CD14-positive monocyte (primary cell): ENCODE measurements at regions not wholly inside any gene's neighbourhood (a gene's known extent, or its start where the extent isn't known, plus 50 kb on each side); places are given as distances from the start of the nearest gene placed in this dataset.

Experiments
- DNase-seq, 3 donors: peaks; one replicate each; pipeline ENCODE4 v3.0.0-alpha.2; 2011 to 2022
- H2AFZ ChIP-seq: 2 replicates; pipeline ENCODE4 v1.6.0; 2012; ENCODE audit warnings: mild to moderate bottlenecking, low read depth, low read length, inconsistent platforms; ENCODE audit not compliant: insufficient read depth, poor library complexity, severe bottlenecking
- H3K27ac ChIP-seq, 2 donors: 1 replicate in 1 of 2; 2 replicates in 1 of 2; pipeline ENCODE4 v1.5.1; 2012 to 2013; ENCODE audit warnings: low read length in 2 of 2, control low read depth in 1 of 2, inconsistent platforms in 1 of 2, low read depth in 1 of 2, mild to moderate bottlenecking in 1 of 2
- H3K27me3 ChIP-seq, 2 donors: one replicate each; pipeline versions ENCODE4 v1.6.0 to v1.6.1; 2011 to 2013; ENCODE audit warnings: low read length in 2 of 2; ENCODE audit not compliant: control insufficient read depth in 2 of 2, insufficient read depth in 2 of 2
- H3K36me3 ChIP-seq, 2 donors: replicated peaks in 1 of 2; 1 replicate in 1 of 2; 2 replicates in 1 of 2; pipeline versions ENCODE4 v1.5.1 to v1.6.1; 2012 to 2013; ENCODE audit warnings: low read length in 2 of 2, control low read depth in 1 of 2, inconsistent platforms in 1 of 2, mild to moderate bottlenecking in 1 of 2; ENCODE audit not compliant: insufficient read depth in 2 of 2, control insufficient read depth in 1 of 2
- H3K4me1 ChIP-seq, 2 donors: 1 replicate in 1 of 2; 2 replicates in 1 of 2; pipeline versions ENCODE4 v1.5.1 to v1.6.1; 2012 to 2013; ENCODE audit warnings: low read length in 2 of 2, control low read depth in 1 of 2, inconsistent platforms in 1 of 2, mild to moderate bottlenecking in 1 of 2, moderate library complexity in 1 of 2; ENCODE audit not compliant: insufficient read depth in 2 of 2, control insufficient read depth in 1 of 2
- H3K4me2 ChIP-seq: replicated peaks from 2 replicates; pipeline ENCODE3; 2012; ENCODE audit warnings: low read length, moderate library complexity, mild to moderate bottlenecking; ENCODE audit not compliant: poor library complexity, severe bottlenecking; ENCODE audit errors: extremely low read depth
- H3K4me3 ChIP-seq, 3 experiments: fragments of 200-600 bp in 1 of 3; sonication (generic) in 1 of 3; replicated peaks in 1 of 3; 1 replicate in 2 of 3; 2 replicates in 1 of 3; pipeline ENCODE4 v1.5.1; 2011 to 2013; ENCODE audit warnings: low read length in 3 of 3, mild to moderate bottlenecking in 3 of 3, control low read depth in 2 of 3, low read depth in 2 of 3, inconsistent platforms in 1 of 3, moderate library complexity in 1 of 3
- H3K79me2 ChIP-seq: 2 replicates; pipeline ENCODE4 v1.6.0; 2012; ENCODE audit warnings: mild to moderate bottlenecking, control low read depth, inconsistent platforms, low read length, moderate library complexity; ENCODE audit not compliant: insufficient read depth
- H3K9ac ChIP-seq: 2 replicates; pipeline ENCODE4 v1.6.0; 2017; ENCODE audit warnings: low read length, mild to moderate bottlenecking; ENCODE audit not compliant: insufficient read depth, poor library complexity, severe bottlenecking
- H3K9me3 ChIP-seq, 2 donors: replicated peaks in 1 of 2; 1 replicate in 1 of 2; 2 replicates in 1 of 2; pipeline versions ENCODE4 v1.5.1 to v1.6.1; 2012 to 2013; ENCODE audit warnings: low read length in 2 of 2, control low read depth in 1 of 2; ENCODE audit not compliant: control insufficient read depth in 1 of 2, insufficient read depth in 1 of 2
- H4K20me1 ChIP-seq: 2 replicates; pipeline ENCODE4 v1.6.0; 2012; ENCODE audit warnings: mild to moderate bottlenecking, low read length, control low read depth, moderate library complexity; ENCODE audit not compliant: insufficient read depth
- H3K27ac Mint-ChIP-seq, 7 donors: one replicate each; pipeline ENCODE4 v1.8.0; 2020; ENCODE audit warnings: mild to moderate bottlenecking in 7 of 7, mixed read lengths in 7 of 7, moderate library complexity in 6 of 7, inconsistent platforms in 2 of 7
- H3K27me3 Mint-ChIP-seq, 3 donors: one replicate each; pipeline ENCODE4 v1.8.0; 2021 to 2022; ENCODE audit warnings: low read depth in 3 of 3, mild to moderate bottlenecking in 3 of 3, mixed read lengths in 3 of 3, moderate library complexity in 3 of 3, inconsistent platforms in 1 of 3
- H3K36me3 Mint-ChIP-seq, 2 donors: one replicate each; pipeline ENCODE4 v1.8.0; 2020; ENCODE audit warnings: mixed read lengths in 2 of 2, inconsistent platforms in 1 of 2, mild to moderate bottlenecking in 1 of 2
- H3K4me1 Mint-ChIP-seq: one replicate; pipeline ENCODE4 v1.8.0; 2020; ENCODE audit warnings: mild to moderate bottlenecking, mixed read lengths
- H3K4me3 Mint-ChIP-seq, 2 donors: one replicate each; pipeline ENCODE4 v1.8.0; 2020; ENCODE audit warnings: mild to moderate bottlenecking in 2 of 2, mixed read lengths in 2 of 2, moderate library complexity in 1 of 2
- H3K9me3 Mint-ChIP-seq, 7 donors: one replicate each; pipeline ENCODE4 v1.8.0; 2020 to 2022; ENCODE audit warnings: mixed read lengths in 7 of 7, mild to moderate bottlenecking in 6 of 7, moderate library complexity in 6 of 7, inconsistent platforms in 2 of 7
- WGBS: methylation state at CpG from one replicate; pipeline ENCODE4 v1.1.5; 2013; ENCODE audit warnings: missing lambda C conversion rate; ENCODE audit not compliant: insufficient coverage; 5-methylcytosine and 5-hydroxymethylcytosine counted together
- intact Hi-C, 2 donors: fragments of 100-400 bp; cut with micrococcal nuclease; formaldehyde crosslinking; loops; one replicate each; pipeline versions ENCODE4 v1.15.0 to v1.15.1; 2023
- TF ChIP-seq, protein P1 (sequence below): fragments of 200-600 bp; IDR thresholded peaks from one replicate; pipeline ENCODE4 v1.8.0; 2022; ENCODE audit warnings: antibody characterized with exemption, mild to moderate bottlenecking

GRCh38 chr1:244918421-244919319, 54.3 kb upstream of the HNRNPU start:
- no peaks in the 10 kb centered on the region for H3K36me3 Mint-ChIP-seq
- H3K27ac Mint-ChIP-seq, result peak overlapping the region in 6 of 7 donors; percentile 9 to 83 (median 57)
- H3K27me3 Mint-ChIP-seq, result no peaks in the 10 kb centered on the region
- Histone ChIP-seq H3K9ac (peak overlapping the region; percentile 62), H3K4me3 (peak overlapping the region; percentile 51 to 77 (median 72)), H3K27ac (no peak overlapping the region), H3K79me2 (no peaks in the 10 kb centered on the region), H3K27me3 (no peaks in the 10 kb centered on the region), H2AFZ (peak overlapping the region; percentile 86), H3K36me3 (no peaks in the 10 kb centered on the region), H3K4me1 (peaks cover 29 to 39% of the 10 kb centered on the region in 2 donors), H3K4me2 (peak overlapping the region; percentile 77), H3K9me3 (no peaks in the 10 kb centered on the region), H4K20me1 (no peaks in the 10 kb centered on the region)
- peaks cover 0 to 3% (median 0%) of the 10 kb centered on the region in 7 donors for H3K9me3 Mint-ChIP-seq
- intact Hi-C loops, result loop anchor here (5.0 kb wide), 2 partner anchors 49 to 51 kb away; a partner anchor contains a TSS
- TF ChIP-seq, protein P1, sequence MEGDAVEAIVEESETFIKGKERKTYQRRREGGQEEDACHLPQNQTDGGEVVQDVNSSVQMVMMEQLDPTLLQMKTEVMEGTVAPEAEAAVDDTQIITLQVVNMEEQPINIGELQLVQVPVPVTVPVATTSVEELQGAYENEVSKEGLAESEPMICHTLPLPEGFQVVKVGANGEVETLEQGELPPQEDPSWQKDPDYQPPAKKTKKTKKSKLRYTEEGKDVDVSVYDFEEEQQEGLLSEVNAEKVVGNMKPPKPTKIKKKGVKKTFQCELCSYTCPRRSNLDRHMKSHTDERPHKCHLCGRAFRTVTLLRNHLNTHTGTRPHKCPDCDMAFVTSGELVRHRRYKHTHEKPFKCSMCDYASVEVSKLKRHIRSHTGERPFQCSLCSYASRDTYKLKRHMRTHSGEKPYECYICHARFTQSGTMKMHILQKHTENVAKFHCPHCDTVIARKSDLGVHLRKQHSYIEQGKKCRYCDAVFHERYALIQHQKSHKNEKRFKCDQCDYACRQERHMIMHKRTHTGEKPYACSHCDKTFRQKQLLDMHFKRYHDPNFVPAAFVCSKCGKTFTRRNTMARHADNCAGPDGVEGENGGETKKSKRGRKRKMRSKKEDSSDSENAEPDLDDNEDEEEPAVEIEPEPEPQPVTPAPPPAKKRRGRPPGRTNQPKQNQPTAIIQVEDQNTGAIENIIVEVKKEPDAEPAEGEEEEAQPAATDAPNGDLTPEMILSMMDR, result no peak
- WGBS, result under 1% methylated on average over 56 of the region's 62 CpGs
- DNase-seq, result peak; percentile 22 to 43 (median 33)
- peaks cover 29% of the 10 kb centered on the region for H3K4me1 Mint-ChIP-seq
- peak overlapping the region; percentile 92 to 97 for H3K4me3 Mint-ChIP-seq

- no peaks in the 10 kb centered on the region for H3K36me3 Mint-ChIP-seq
- H3K4me3 ChIP-seq, result no peak overlapping the region
- intact Hi-C loops, result loop anchor here (5.0 kb wide), 2 partner anchors 50 kb away; a partner anchor contains a TSS
- H3K79me2 ChIP-seq, result no peaks in the 10 kb centered on the region
- H3K27ac Mint-ChIP-seq, result no peak overlapping the region
- peaks cover 29% of the 10 kb centered on the region for H3K4me1 Mint-ChIP-seq
- H3K4me3 Mint-ChIP-seq, result no peak overlapping the region
- H3K4me2 ChIP-seq, result no peak overlapping the region
- peaks cover 0 to 3% (median 0%) of the 10 kb centered on the region in 7 donors for H3K9me3 Mint-ChIP-seq
- H3K9me3 ChIP-seq, result no peaks in the 10 kb centered on the region
- DNase-seq, result no peak
- peaks cover 29 to 39% of the 10 kb centered on the region in 2 donors for H3K4me1 ChIP-seq
- no peaks in the 10 kb centered on the region for H3K27me3 Mint-ChIP-seq
- 96% methylated on average over 11 of the region's 14 CpGs for WGBS
- H3K9ac ChIP-seq, result no peak overlapping the region
- H3K27ac ChIP-seq, result no peak overlapping the region
- TF ChIP-seq, protein P1, result no peak
- no peaks in the 10 kb centered on the region for H3K36me3 ChIP-seq
- no peaks in the 10 kb centered on the region for H4K20me1 ChIP-seq
- no peak overlapping the region for H2AFZ ChIP-seq
- H3K27me3 ChIP-seq, result no peaks in the 10 kb centered on the region
Measured at GRCh38 chr1:244917073-244917670, 52.8 kb upstream of the HNRNPU start.
